Cardiac fibroblast (primary cell): ENCODE measurements at regions not wholly inside any gene's neighbourhood (a gene's known extent, or its start where the extent isn't known, plus 50 kb on each side); places are given as distances from the start of the nearest gene placed in this dataset.
A peak's percentile ranks its signal among the peaks of the same experiment; 100 is the strongest.

Experiments
- DNase-seq, 2 donors: peaks; one replicate each; pipeline versions ENCODE4 v3.0.0 to v3.0.0-alpha.2; 2010; ENCODE audit warnings: low read depth in 2 of 2
- H3K4me3 ChIP-seq, 2 donors: replicated peaks in 1 of 2; 1 replicate in 1 of 2; 2 replicates in 1 of 2; pipeline ENCODE4 v1.5.1; 2011; ENCODE audit warnings: low read depth in 2 of 2, low read length in 2 of 2, mild to moderate bottlenecking in 2 of 2, moderate library complexity in 1 of 2
- TF ChIP-seq, protein P1 (sequence below): IDR thresholded peaks from one replicate; pipeline ENCODE4 v1.5.1; 2011; ENCODE audit warnings: low read depth, mild to moderate bottlenecking, low read length, inconsistent platforms

DNA sequence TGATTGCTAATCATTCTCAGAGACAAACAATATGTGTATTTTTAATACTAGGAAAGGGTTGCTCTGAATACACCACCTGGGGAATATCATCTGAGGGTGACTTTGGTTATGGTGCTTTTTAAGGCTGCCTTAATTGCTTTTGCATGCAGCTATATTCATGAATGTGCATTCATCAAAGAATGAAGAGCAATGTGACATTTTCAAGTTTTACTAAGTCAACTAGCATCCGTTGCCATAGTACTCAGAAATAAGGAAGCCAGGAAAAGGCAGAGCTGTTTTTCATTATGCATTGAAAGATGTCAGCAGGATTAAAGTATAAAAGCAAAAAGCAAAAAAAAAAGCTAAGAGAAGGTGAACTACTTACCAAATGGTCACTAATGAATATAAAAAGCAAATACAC, 67.4 kb upstream of the PCDH18 start:
- H3K4me3 ChIP-seq: no peak overlapping the region
- DNase-seq: no peak
- TF ChIP-seq, protein P1, sequence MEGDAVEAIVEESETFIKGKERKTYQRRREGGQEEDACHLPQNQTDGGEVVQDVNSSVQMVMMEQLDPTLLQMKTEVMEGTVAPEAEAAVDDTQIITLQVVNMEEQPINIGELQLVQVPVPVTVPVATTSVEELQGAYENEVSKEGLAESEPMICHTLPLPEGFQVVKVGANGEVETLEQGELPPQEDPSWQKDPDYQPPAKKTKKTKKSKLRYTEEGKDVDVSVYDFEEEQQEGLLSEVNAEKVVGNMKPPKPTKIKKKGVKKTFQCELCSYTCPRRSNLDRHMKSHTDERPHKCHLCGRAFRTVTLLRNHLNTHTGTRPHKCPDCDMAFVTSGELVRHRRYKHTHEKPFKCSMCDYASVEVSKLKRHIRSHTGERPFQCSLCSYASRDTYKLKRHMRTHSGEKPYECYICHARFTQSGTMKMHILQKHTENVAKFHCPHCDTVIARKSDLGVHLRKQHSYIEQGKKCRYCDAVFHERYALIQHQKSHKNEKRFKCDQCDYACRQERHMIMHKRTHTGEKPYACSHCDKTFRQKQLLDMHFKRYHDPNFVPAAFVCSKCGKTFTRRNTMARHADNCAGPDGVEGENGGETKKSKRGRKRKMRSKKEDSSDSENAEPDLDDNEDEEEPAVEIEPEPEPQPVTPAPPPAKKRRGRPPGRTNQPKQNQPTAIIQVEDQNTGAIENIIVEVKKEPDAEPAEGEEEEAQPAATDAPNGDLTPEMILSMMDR: no peak

- H3K4me3 ChIP-seq: no peak overlapping the region
- DNase-seq: peak in 1 of 2 donors; percentile 37
- TF ChIP-seq, protein P1: no peak
Observed at GRCh38 chr4:137597752-137598430, 65.6 kb upstream of the PCDH18 start.

- no peak for DNase-seq
- H3K4me3 ChIP-seq: no peak overlapping the region
- TF ChIP-seq, protein P1: no peak
Observed at GRCh38 chr4:137587796-137588195, 55.5 kb upstream of the PCDH18 start.

DNA sequence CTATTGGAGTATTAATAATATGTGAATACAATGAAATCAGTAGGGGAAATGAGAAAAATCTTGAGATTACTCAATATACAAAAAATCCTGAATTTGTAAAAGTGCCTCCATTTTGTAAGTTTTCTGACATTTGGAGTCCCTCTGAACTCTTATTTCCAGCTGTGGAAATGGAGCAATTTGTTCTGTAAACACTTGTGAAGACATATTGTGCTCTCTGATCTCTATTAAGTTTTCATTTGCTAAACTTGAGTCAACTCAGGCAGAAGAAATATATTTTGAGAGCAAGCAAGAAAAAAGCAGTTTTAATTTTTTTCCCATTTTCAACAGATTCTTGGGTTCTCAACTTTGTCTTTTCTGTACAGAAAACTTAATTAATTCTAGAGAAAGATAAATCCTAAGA, 51.4 kb upstream of the PCDH18 start:
- no peak overlapping the region for H3K4me3 ChIP-seq
- TF ChIP-seq, protein P1: no peak
- DNase-seq: no peak
